CD14-positive monocyte (primary cell): ENCODE measurements at regions not wholly inside any gene's neighbourhood (a gene's known extent, or its start where the extent isn't known, plus 50 kb on each side); places are given as distances from the start of the nearest gene placed in this dataset.

Experiments
- DNase-seq, 3 donors: peaks; one replicate each; pipeline ENCODE4 v3.0.0-alpha.2; 2011 to 2022
- H2AFZ ChIP-seq: 2 replicates; pipeline ENCODE4 v1.6.0; 2012; ENCODE audit warnings: mild to moderate bottlenecking, low read depth, low read length, inconsistent platforms; ENCODE audit not compliant: insufficient read depth, poor library complexity, severe bottlenecking
- H3K27ac ChIP-seq, 2 donors: 1 replicate in 1 of 2; 2 replicates in 1 of 2; pipeline ENCODE4 v1.5.1; 2012 to 2013; ENCODE audit warnings: low read length in 2 of 2, control low read depth in 1 of 2, inconsistent platforms in 1 of 2, low read depth in 1 of 2, mild to moderate bottlenecking in 1 of 2
- H3K27me3 ChIP-seq, 2 donors: one replicate each; pipeline versions ENCODE4 v1.6.0 to v1.6.1; 2011 to 2013; ENCODE audit warnings: low read length in 2 of 2; ENCODE audit not compliant: control insufficient read depth in 2 of 2, insufficient read depth in 2 of 2
- H3K36me3 ChIP-seq, 2 donors: replicated peaks in 1 of 2; 1 replicate in 1 of 2; 2 replicates in 1 of 2; pipeline versions ENCODE4 v1.5.1 to v1.6.1; 2012 to 2013; ENCODE audit warnings: low read length in 2 of 2, control low read depth in 1 of 2, inconsistent platforms in 1 of 2, mild to moderate bottlenecking in 1 of 2; ENCODE audit not compliant: insufficient read depth in 2 of 2, control insufficient read depth in 1 of 2
- H3K4me1 ChIP-seq, 2 donors: 1 replicate in 1 of 2; 2 replicates in 1 of 2; pipeline versions ENCODE4 v1.5.1 to v1.6.1; 2012 to 2013; ENCODE audit warnings: low read length in 2 of 2, control low read depth in 1 of 2, inconsistent platforms in 1 of 2, mild to moderate bottlenecking in 1 of 2, moderate library complexity in 1 of 2; ENCODE audit not compliant: insufficient read depth in 2 of 2, control insufficient read depth in 1 of 2
- H3K4me2 ChIP-seq: replicated peaks from 2 replicates; pipeline ENCODE3; 2012; ENCODE audit warnings: low read length, moderate library complexity, mild to moderate bottlenecking; ENCODE audit not compliant: poor library complexity, severe bottlenecking; ENCODE audit errors: extremely low read depth
- H3K4me3 ChIP-seq, 3 experiments: fragments of 200-600 bp in 1 of 3; sonication (generic) in 1 of 3; replicated peaks in 1 of 3; 1 replicate in 2 of 3; 2 replicates in 1 of 3; pipeline ENCODE4 v1.5.1; 2011 to 2013; ENCODE audit warnings: low read length in 3 of 3, mild to moderate bottlenecking in 3 of 3, control low read depth in 2 of 3, low read depth in 2 of 3, inconsistent platforms in 1 of 3, moderate library complexity in 1 of 3
- H3K79me2 ChIP-seq: 2 replicates; pipeline ENCODE4 v1.6.0; 2012; ENCODE audit warnings: mild to moderate bottlenecking, control low read depth, inconsistent platforms, low read length, moderate library complexity; ENCODE audit not compliant: insufficient read depth
- H3K9ac ChIP-seq: 2 replicates; pipeline ENCODE4 v1.6.0; 2017; ENCODE audit warnings: low read length, mild to moderate bottlenecking; ENCODE audit not compliant: insufficient read depth, poor library complexity, severe bottlenecking
- H3K9me3 ChIP-seq, 2 donors: replicated peaks in 1 of 2; 1 replicate in 1 of 2; 2 replicates in 1 of 2; pipeline versions ENCODE4 v1.5.1 to v1.6.1; 2012 to 2013; ENCODE audit warnings: low read length in 2 of 2, control low read depth in 1 of 2; ENCODE audit not compliant: control insufficient read depth in 1 of 2, insufficient read depth in 1 of 2
- H4K20me1 ChIP-seq: 2 replicates; pipeline ENCODE4 v1.6.0; 2012; ENCODE audit warnings: mild to moderate bottlenecking, low read length, control low read depth, moderate library complexity; ENCODE audit not compliant: insufficient read depth
- H3K27ac Mint-ChIP-seq, 7 donors: one replicate each; pipeline ENCODE4 v1.8.0; 2020; ENCODE audit warnings: mild to moderate bottlenecking in 7 of 7, mixed read lengths in 7 of 7, moderate library complexity in 6 of 7, inconsistent platforms in 2 of 7
- H3K27me3 Mint-ChIP-seq, 3 donors: one replicate each; pipeline ENCODE4 v1.8.0; 2021 to 2022; ENCODE audit warnings: low read depth in 3 of 3, mild to moderate bottlenecking in 3 of 3, mixed read lengths in 3 of 3, moderate library complexity in 3 of 3, inconsistent platforms in 1 of 3
- H3K36me3 Mint-ChIP-seq, 2 donors: one replicate each; pipeline ENCODE4 v1.8.0; 2020; ENCODE audit warnings: mixed read lengths in 2 of 2, inconsistent platforms in 1 of 2, mild to moderate bottlenecking in 1 of 2
- H3K4me1 Mint-ChIP-seq: one replicate; pipeline ENCODE4 v1.8.0; 2020; ENCODE audit warnings: mild to moderate bottlenecking, mixed read lengths
- H3K4me3 Mint-ChIP-seq, 2 donors: one replicate each; pipeline ENCODE4 v1.8.0; 2020; ENCODE audit warnings: mild to moderate bottlenecking in 2 of 2, mixed read lengths in 2 of 2, moderate library complexity in 1 of 2
- H3K9me3 Mint-ChIP-seq, 7 donors: one replicate each; pipeline ENCODE4 v1.8.0; 2020 to 2022; ENCODE audit warnings: mixed read lengths in 7 of 7, mild to moderate bottlenecking in 6 of 7, moderate library complexity in 6 of 7, inconsistent platforms in 2 of 7
- CTCF ChIP-seq: fragments of 200-600 bp; IDR thresholded peaks from one replicate; pipeline ENCODE4 v1.8.0; 2022; ENCODE audit warnings: antibody characterized with exemption, mild to moderate bottlenecking
- WGBS: methylation state at CpG from one replicate; pipeline ENCODE4 v1.1.5; 2013; ENCODE audit warnings: missing lambda C conversion rate; ENCODE audit not compliant: insufficient coverage; 5-methylcytosine and 5-hydroxymethylcytosine counted together
- intact Hi-C, 2 donors: fragments of 100-400 bp; cut with micrococcal nuclease; formaldehyde crosslinking; loops; one replicate each; pipeline versions ENCODE4 v1.15.0 to v1.15.1; 2023

- no peaks in the 10 kb centered on the region for H3K79me2 ChIP-seq
- H3K4me1 ChIP-seq: no peaks in the 10 kb centered on the region
- H4K20me1 ChIP-seq: no peaks in the 10 kb centered on the region
- no peaks in the 10 kb centered on the region for H3K4me1 Mint-ChIP-seq
- H3K9me3 Mint-ChIP-seq: peaks cover 0 to 6% (median 0%) of the 10 kb centered on the region in 7 donors
- no peaks in the 10 kb centered on the region for H3K36me3 Mint-ChIP-seq
- no peaks in the 10 kb centered on the region for H3K36me3 ChIP-seq
- H3K27me3 ChIP-seq: no peaks in the 10 kb centered on the region
- peaks cover 0 to 1% (median 0%) of the 10 kb centered on the region in 3 donors for H3K27me3 Mint-ChIP-seq
- H3K4me3 ChIP-seq: no peak overlapping the region
- no peak overlapping the region for H2AFZ ChIP-seq
- H3K27ac ChIP-seq: no peak overlapping the region
- no peak for TF ChIP-seq CTCF
- no peak overlapping the region for H3K4me2 ChIP-seq
- no peak overlapping the region for H3K27ac Mint-ChIP-seq
- no peak for DNase-seq
- 100% methylated on average over 2 of the region's 2 CpGs for WGBS
- intact Hi-C loops: no loop called here
- H3K9ac ChIP-seq: no peak overlapping the region
- peaks cover 0 to 4% of the 10 kb centered on the region in 2 donors for H3K9me3 ChIP-seq
- no peak overlapping the region for H3K4me3 Mint-ChIP-seq
These were observed 315.2 kb downstream of the NDFIP2 start for GRCh38 chr13:79796136-79796535.

DNA sequence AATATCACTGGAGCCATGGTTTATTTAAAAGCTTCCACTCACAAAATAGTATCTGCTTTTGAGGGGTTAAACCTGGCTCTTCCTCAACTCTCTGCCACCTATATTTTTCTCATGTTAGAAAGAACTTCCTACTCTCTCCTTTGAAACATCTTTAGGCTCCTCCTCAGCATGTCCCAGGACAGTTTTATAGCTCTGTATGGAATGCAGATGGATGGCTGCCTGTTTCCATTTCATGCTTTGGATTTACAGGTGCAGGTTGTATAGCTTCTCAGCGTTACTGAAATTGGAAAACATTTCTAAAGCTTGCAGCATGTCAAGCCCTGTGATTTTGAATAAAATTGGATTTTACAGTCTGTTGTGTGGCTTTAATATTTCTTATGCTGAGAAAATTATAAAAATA, 314.0 kb downstream of the NDFIP2 start:
- Histone ChIP-seq H3K27ac (no peak overlapping the region), H3K36me3 (no peaks in the 10 kb centered on the region), H3K4me1 (no peaks in the 10 kb centered on the region), H4K20me1 (no peaks in the 10 kb centered on the region), H3K9ac (no peak overlapping the region), H3K9me3 (peaks cover 0 to 11% of the 10 kb centered on the region in 2 donors), H3K27me3 (no peaks in the 10 kb centered on the region), H3K4me2 (no peak overlapping the region), H3K4me3 (no peak overlapping the region), H3K79me2 (no peaks in the 10 kb centered on the region), H2AFZ (no peak overlapping the region)
- intact Hi-C loops: no loop called here
- WGBS: no CpG with 5 or more reads among the region's 1 CpG
- no peak overlapping the region for H3K4me3 Mint-ChIP-seq
- H3K36me3 Mint-ChIP-seq: no peaks in the 10 kb centered on the region
- H3K27ac Mint-ChIP-seq: no peak overlapping the region
- no peaks in the 10 kb centered on the region for H3K4me1 Mint-ChIP-seq
- no peak for DNase-seq
- H3K9me3 Mint-ChIP-seq: peaks cover 0 to 11% (median 6%) of the 10 kb centered on the region in 7 donors
- H3K27me3 Mint-ChIP-seq: peaks cover 0 to 1% (median 0%) of the 10 kb centered on the region in 3 donors
- no peak for TF ChIP-seq CTCF
